BJ (cell line): ENCODE measurements at regions not wholly inside any gene's neighbourhood (a gene's known extent, or its start where the extent isn't known, plus 50 kb on each side); places are given as distances from the start of the nearest gene placed in this dataset.

Source experiments
- CTCF ChIA-PET: fragments of 350-600 bp; formaldehyde crosslinking; extraction: SDS; loops from one replicate; lab custom pipeline; 2021; ENCODE audit warnings: antibody characterized with exemption, inconsistent platforms; lab: Yijun Ruan, JAX
- POLR2A ChIA-PET: fragments of 300-600 bp; sonication (Branson Sonifier 250); formaldehyde crosslinking; extraction: SDS; loops from one replicate; lab custom pipeline; 2021; ENCODE audit warnings: antibody characterized with exemption; lab: Charles Lee
- DNase-seq: peaks from one replicate; pipeline ENCODE4 v3.0.0-alpha.2; 2011; ENCODE audit warnings: low read depth
- H3K27me3 ChIP-seq: 2 replicates; pipeline ENCODE4 v1.6.0; 2011; ENCODE audit warnings: low read length; ENCODE audit not compliant: control insufficient read depth, insufficient read depth
- H3K36me3 ChIP-seq: 2 replicates; pipeline ENCODE4 v1.5.1; 2011; ENCODE audit warnings: low read length; ENCODE audit not compliant: control insufficient read depth, insufficient read depth
- H3K4me3 ChIP-seq: 2 replicates; pipeline ENCODE4 v1.5.1; 2011; ENCODE audit warnings: low read depth, mild to moderate bottlenecking, control low read depth, low read length
- CTCF ChIP-seq: IDR thresholded peaks from 2 replicates; pipeline ENCODE4 v1.5.1; 2011; ENCODE audit warnings: low read depth, mild to moderate bottlenecking, control low read depth, inconsistent platforms, low read length, moderate library complexity; ENCODE audit not compliant: insufficient read depth

- no peak for DNase-seq
- no peaks in the 10 kb centered on the region for H3K27me3 ChIP-seq
- H3K4me3 ChIP-seq: no peak overlapping the region
- no peak for TF ChIP-seq CTCF
- no peaks in the 10 kb centered on the region for H3K36me3 ChIP-seq
- POLR2A ChIA-PET: no interaction called here
- CTCF ChIA-PET: interaction anchor here (1.4 kb wide), 1 partner anchor 85 kb away, joined by 4 read pairs; no protein-coding TSS in a partner anchor
Measured at GRCh38 chr4:145319751-145320150, 139.4 kb upstream of the OTUD4 start.

- ChIA-PET POLR2A (no interaction called here), CTCF (no interaction called here)
- H3K27me3 ChIP-seq: no peaks in the 10 kb centered on the region
- no peaks in the 10 kb centered on the region for H3K36me3 ChIP-seq
- no peak for DNase-seq
- no peak for TF ChIP-seq CTCF
- H3K4me3 ChIP-seq: no peak overlapping the region
Measured at GRCh38 chr4:145316897-145317574, 136.6 kb upstream of the OTUD4 start.

- Histone ChIP-seq H3K4me3 (no peak overlapping the region), H3K27me3 (no peaks in the 10 kb centered on the region), H3K36me3 (no peaks in the 10 kb centered on the region)
- peak; percentile 84 for DNase-seq
- no peak for TF ChIP-seq CTCF
- ChIA-PET POLR2A (interaction anchor here (0.7 kb wide), 1 partner anchor 13 kb away, joined by 5 read pairs; no protein-coding TSS in a partner anchor), CTCF (no interaction called here)
Measured at GRCh38 chr4:145315811-145316225, 135.4 kb upstream of the OTUD4 start.

GRCh38 chr4:145308598-145308997 is 128.2 kb upstream of the OTUD4 start:
- H3K36me3 ChIP-seq: no peaks in the 10 kb centered on the region
- CTCF ChIA-PET: no interaction called here
- H3K27me3 ChIP-seq: no peaks in the 10 kb centered on the region
- H3K4me3 ChIP-seq: no peak overlapping the region
- no peak for DNase-seq
- POLR2A ChIA-PET: no interaction called here
- no peak for TF ChIP-seq CTCF

GRCh38 chr4:145307763-145308430 is 127.5 kb upstream of the OTUD4 start:
- no peak for TF ChIP-seq CTCF
- Histone ChIP-seq H3K27me3 (no peaks in the 10 kb centered on the region), H3K36me3 (no peaks in the 10 kb centered on the region), H3K4me3 (no peak overlapping the region)
- POLR2A ChIA-PET: no interaction called here
- CTCF ChIA-PET: interaction anchor here (0.6 kb wide), 1 partner anchor 60 kb away, joined by 4 read pairs; no protein-coding TSS in a partner anchor
- no peak for DNase-seq
